CD14-positive monocyte (primary cell): ENCODE measurements at regions not wholly inside any gene's neighbourhood (a gene's known extent, or its start where the extent isn't known, plus 50 kb on each side); places are given as distances from the start of the nearest gene placed in this dataset.

ENCODE experiments used
- DNase-seq, 3 donors: peaks; one replicate each; pipeline ENCODE4 v3.0.0-alpha.2; 2011 to 2022
- H2AFZ ChIP-seq: 2 replicates; pipeline ENCODE4 v1.6.0; 2012; ENCODE audit warnings: mild to moderate bottlenecking, low read depth, low read length, inconsistent platforms; ENCODE audit not compliant: insufficient read depth, poor library complexity, severe bottlenecking
- H3K27ac ChIP-seq, 2 donors: 1 replicate in 1 of 2; 2 replicates in 1 of 2; pipeline ENCODE4 v1.5.1; 2012 to 2013; ENCODE audit warnings: low read length in 2 of 2, control low read depth in 1 of 2, inconsistent platforms in 1 of 2, low read depth in 1 of 2, mild to moderate bottlenecking in 1 of 2
- H3K27me3 ChIP-seq, 2 donors: one replicate each; pipeline versions ENCODE4 v1.6.0 to v1.6.1; 2011 to 2013; ENCODE audit warnings: low read length in 2 of 2; ENCODE audit not compliant: control insufficient read depth in 2 of 2, insufficient read depth in 2 of 2
- H3K36me3 ChIP-seq, 2 donors: replicated peaks in 1 of 2; 1 replicate in 1 of 2; 2 replicates in 1 of 2; pipeline versions ENCODE4 v1.5.1 to v1.6.1; 2012 to 2013; ENCODE audit warnings: low read length in 2 of 2, control low read depth in 1 of 2, inconsistent platforms in 1 of 2, mild to moderate bottlenecking in 1 of 2; ENCODE audit not compliant: insufficient read depth in 2 of 2, control insufficient read depth in 1 of 2
- H3K4me1 ChIP-seq, 2 donors: 1 replicate in 1 of 2; 2 replicates in 1 of 2; pipeline versions ENCODE4 v1.5.1 to v1.6.1; 2012 to 2013; ENCODE audit warnings: low read length in 2 of 2, control low read depth in 1 of 2, inconsistent platforms in 1 of 2, mild to moderate bottlenecking in 1 of 2, moderate library complexity in 1 of 2; ENCODE audit not compliant: insufficient read depth in 2 of 2, control insufficient read depth in 1 of 2
- H3K4me2 ChIP-seq: replicated peaks from 2 replicates; pipeline ENCODE3; 2012; ENCODE audit warnings: low read length, moderate library complexity, mild to moderate bottlenecking; ENCODE audit not compliant: poor library complexity, severe bottlenecking; ENCODE audit errors: extremely low read depth
- H3K4me3 ChIP-seq, 3 experiments: fragments of 200-600 bp in 1 of 3; sonication (generic) in 1 of 3; replicated peaks in 1 of 3; 1 replicate in 2 of 3; 2 replicates in 1 of 3; pipeline ENCODE4 v1.5.1; 2011 to 2013; ENCODE audit warnings: low read length in 3 of 3, mild to moderate bottlenecking in 3 of 3, control low read depth in 2 of 3, low read depth in 2 of 3, inconsistent platforms in 1 of 3, moderate library complexity in 1 of 3
- H3K79me2 ChIP-seq: 2 replicates; pipeline ENCODE4 v1.6.0; 2012; ENCODE audit warnings: mild to moderate bottlenecking, control low read depth, inconsistent platforms, low read length, moderate library complexity; ENCODE audit not compliant: insufficient read depth
- H3K9ac ChIP-seq: 2 replicates; pipeline ENCODE4 v1.6.0; 2017; ENCODE audit warnings: low read length, mild to moderate bottlenecking; ENCODE audit not compliant: insufficient read depth, poor library complexity, severe bottlenecking
- H3K9me3 ChIP-seq, 2 donors: replicated peaks in 1 of 2; 1 replicate in 1 of 2; 2 replicates in 1 of 2; pipeline versions ENCODE4 v1.5.1 to v1.6.1; 2012 to 2013; ENCODE audit warnings: low read length in 2 of 2, control low read depth in 1 of 2; ENCODE audit not compliant: control insufficient read depth in 1 of 2, insufficient read depth in 1 of 2
- H4K20me1 ChIP-seq: 2 replicates; pipeline ENCODE4 v1.6.0; 2012; ENCODE audit warnings: mild to moderate bottlenecking, low read length, control low read depth, moderate library complexity; ENCODE audit not compliant: insufficient read depth
- H3K27ac Mint-ChIP-seq, 7 donors: one replicate each; pipeline ENCODE4 v1.8.0; 2020; ENCODE audit warnings: mild to moderate bottlenecking in 7 of 7, mixed read lengths in 7 of 7, moderate library complexity in 6 of 7, inconsistent platforms in 2 of 7
- H3K27me3 Mint-ChIP-seq, 3 donors: one replicate each; pipeline ENCODE4 v1.8.0; 2021 to 2022; ENCODE audit warnings: low read depth in 3 of 3, mild to moderate bottlenecking in 3 of 3, mixed read lengths in 3 of 3, moderate library complexity in 3 of 3, inconsistent platforms in 1 of 3
- H3K36me3 Mint-ChIP-seq, 2 donors: one replicate each; pipeline ENCODE4 v1.8.0; 2020; ENCODE audit warnings: mixed read lengths in 2 of 2, inconsistent platforms in 1 of 2, mild to moderate bottlenecking in 1 of 2
- H3K4me1 Mint-ChIP-seq: one replicate; pipeline ENCODE4 v1.8.0; 2020; ENCODE audit warnings: mild to moderate bottlenecking, mixed read lengths
- H3K4me3 Mint-ChIP-seq, 2 donors: one replicate each; pipeline ENCODE4 v1.8.0; 2020; ENCODE audit warnings: mild to moderate bottlenecking in 2 of 2, mixed read lengths in 2 of 2, moderate library complexity in 1 of 2
- H3K9me3 Mint-ChIP-seq, 7 donors: one replicate each; pipeline ENCODE4 v1.8.0; 2020 to 2022; ENCODE audit warnings: mixed read lengths in 7 of 7, mild to moderate bottlenecking in 6 of 7, moderate library complexity in 6 of 7, inconsistent platforms in 2 of 7
- WGBS: methylation state at CpG from one replicate; pipeline ENCODE4 v1.1.5; 2013; ENCODE audit warnings: missing lambda C conversion rate; ENCODE audit not compliant: insufficient coverage; 5-methylcytosine and 5-hydroxymethylcytosine counted together
- intact Hi-C, 2 donors: fragments of 100-400 bp; cut with micrococcal nuclease; formaldehyde crosslinking; loops; one replicate each; pipeline versions ENCODE4 v1.15.0 to v1.15.1; 2023
- TF ChIP-seq, protein P1 (sequence below): fragments of 200-600 bp; IDR thresholded peaks from one replicate; pipeline ENCODE4 v1.8.0; 2022; ENCODE audit warnings: antibody characterized with exemption, mild to moderate bottlenecking

DNA sequence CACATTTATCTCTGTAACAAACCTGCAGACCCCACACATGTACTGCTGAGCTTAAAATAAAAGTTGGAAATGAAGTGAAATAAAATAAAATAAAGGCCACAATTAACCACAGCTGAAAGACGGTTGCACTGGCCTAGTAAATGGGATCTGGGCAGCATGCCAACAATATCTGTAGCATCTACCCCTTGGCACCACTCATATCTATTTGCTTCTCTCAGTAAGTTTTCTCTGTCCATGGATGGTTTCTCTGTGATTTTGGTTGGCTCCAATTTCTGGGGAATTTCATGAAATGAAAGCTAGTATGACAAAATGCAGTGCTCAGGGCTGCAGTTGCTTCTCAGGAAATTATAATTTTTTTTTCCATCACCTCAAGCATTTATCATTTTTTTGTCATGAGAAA lies 172.0 kb upstream of the IL15 start:
- no peak for DNase-seq
- Histone ChIP-seq H3K36me3 (no peaks in the 10 kb centered on the region), H3K4me1 (peaks cover 0 to under 1% of the 10 kb centered on the region in 2 donors), H3K79me2 (no peaks in the 10 kb centered on the region), H3K27ac (no peak overlapping the region), H3K4me2 (no peak overlapping the region), H3K9ac (no peak overlapping the region), H4K20me1 (peaks cover 9% of the 10 kb centered on the region), H3K9me3 (no peaks in the 10 kb centered on the region), H2AFZ (no peak overlapping the region), H3K27me3 (no peaks in the 10 kb centered on the region), H3K4me3 (no peak overlapping the region)
- peak overlapping the region in 1 of 7 donors; percentile 30 for H3K27ac Mint-ChIP-seq
- H3K4me1 Mint-ChIP-seq: no peaks in the 10 kb centered on the region
- intact Hi-C loops: no loop called here
- H3K36me3 Mint-ChIP-seq: peaks cover 5% of the 10 kb centered on the region in 2 donors
- H3K27me3 Mint-ChIP-seq: peaks cover 0 to 1% (median 0%) of the 10 kb centered on the region in 3 donors
- WGBS: no CpG with 5 or more reads among the region's 1 CpG
- H3K9me3 Mint-ChIP-seq: peaks cover 0 to 3% (median 0%) of the 10 kb centered on the region in 7 donors
- TF ChIP-seq, protein P1, sequence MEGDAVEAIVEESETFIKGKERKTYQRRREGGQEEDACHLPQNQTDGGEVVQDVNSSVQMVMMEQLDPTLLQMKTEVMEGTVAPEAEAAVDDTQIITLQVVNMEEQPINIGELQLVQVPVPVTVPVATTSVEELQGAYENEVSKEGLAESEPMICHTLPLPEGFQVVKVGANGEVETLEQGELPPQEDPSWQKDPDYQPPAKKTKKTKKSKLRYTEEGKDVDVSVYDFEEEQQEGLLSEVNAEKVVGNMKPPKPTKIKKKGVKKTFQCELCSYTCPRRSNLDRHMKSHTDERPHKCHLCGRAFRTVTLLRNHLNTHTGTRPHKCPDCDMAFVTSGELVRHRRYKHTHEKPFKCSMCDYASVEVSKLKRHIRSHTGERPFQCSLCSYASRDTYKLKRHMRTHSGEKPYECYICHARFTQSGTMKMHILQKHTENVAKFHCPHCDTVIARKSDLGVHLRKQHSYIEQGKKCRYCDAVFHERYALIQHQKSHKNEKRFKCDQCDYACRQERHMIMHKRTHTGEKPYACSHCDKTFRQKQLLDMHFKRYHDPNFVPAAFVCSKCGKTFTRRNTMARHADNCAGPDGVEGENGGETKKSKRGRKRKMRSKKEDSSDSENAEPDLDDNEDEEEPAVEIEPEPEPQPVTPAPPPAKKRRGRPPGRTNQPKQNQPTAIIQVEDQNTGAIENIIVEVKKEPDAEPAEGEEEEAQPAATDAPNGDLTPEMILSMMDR: no peak
- H3K4me3 Mint-ChIP-seq: no peak overlapping the region

DNA sequence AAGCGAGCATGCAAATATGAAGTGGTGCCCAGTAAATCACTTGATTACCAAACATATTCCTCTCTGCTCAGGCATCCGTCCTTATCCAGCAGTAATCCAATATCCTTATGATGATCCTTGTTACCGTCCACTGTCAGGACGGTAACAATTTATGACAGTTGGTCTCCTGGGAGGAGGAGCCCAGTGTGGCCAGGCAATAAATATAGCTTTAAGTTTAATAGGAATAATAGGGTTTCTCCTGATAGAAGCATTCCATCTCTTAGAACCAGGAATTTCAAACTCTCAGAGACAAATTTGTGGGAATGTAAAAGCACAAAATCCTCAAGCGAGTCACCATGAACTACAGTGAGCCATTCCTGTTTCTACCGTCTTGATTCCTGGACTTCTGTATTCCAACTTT lies 171.2 kb upstream of the IL15 start:
- Histone ChIP-seq H3K4me1 (no peaks in the 10 kb centered on the region), H3K4me2 (no peak overlapping the region), H3K79me2 (no peaks in the 10 kb centered on the region), H3K4me3 (no peak overlapping the region), H3K9me3 (no peaks in the 10 kb centered on the region), H3K9ac (no peak overlapping the region), H4K20me1 (peaks cover 9% of the 10 kb centered on the region), H3K27ac (no peak overlapping the region), H2AFZ (no peak overlapping the region), H3K36me3 (no peaks in the 10 kb centered on the region), H3K27me3 (no peaks in the 10 kb centered on the region)
- H3K9me3 Mint-ChIP-seq: peaks cover 0 to 3% (median 0%) of the 10 kb centered on the region in 7 donors
- intact Hi-C loops: no loop called here
- 80% methylated on average over 1 of the region's 6 CpGs for WGBS
- peaks cover 5% of the 10 kb centered on the region in 2 donors for H3K36me3 Mint-ChIP-seq
- no peak overlapping the region for H3K27ac Mint-ChIP-seq
- H3K4me3 Mint-ChIP-seq: no peak overlapping the region
- no peaks in the 10 kb centered on the region for H3K4me1 Mint-ChIP-seq
- no peak for DNase-seq
- H3K27me3 Mint-ChIP-seq: peaks cover 0 to 1% (median 0%) of the 10 kb centered on the region in 3 donors
- TF ChIP-seq, protein P1: no peak
